ENCODE measurements at regions not wholly inside any gene's neighbourhood (a gene's known extent, or its start where the extent isn't known, plus 50 kb on each side); places are given as distances from the start of the nearest gene placed in this dataset.

GRCh38 chr16:85261204-85261603, 148.9 kb upstream of the CIBAR2 start:
- DNase-seq = no peak

- DNase-seq = no peak
Observed at GRCh38 chr16:85261657-85262557, 149.6 kb upstream of the CIBAR2 start.

GRCh38 chr16:85262558-85263238, 150.4 kb upstream of the CIBAR2 start:
- no peak for DNase-seq

GRCh38 chr16:85263239-85263585, 150.9 kb upstream of the CIBAR2 start:
- DNase-seq = no peak

DNA sequence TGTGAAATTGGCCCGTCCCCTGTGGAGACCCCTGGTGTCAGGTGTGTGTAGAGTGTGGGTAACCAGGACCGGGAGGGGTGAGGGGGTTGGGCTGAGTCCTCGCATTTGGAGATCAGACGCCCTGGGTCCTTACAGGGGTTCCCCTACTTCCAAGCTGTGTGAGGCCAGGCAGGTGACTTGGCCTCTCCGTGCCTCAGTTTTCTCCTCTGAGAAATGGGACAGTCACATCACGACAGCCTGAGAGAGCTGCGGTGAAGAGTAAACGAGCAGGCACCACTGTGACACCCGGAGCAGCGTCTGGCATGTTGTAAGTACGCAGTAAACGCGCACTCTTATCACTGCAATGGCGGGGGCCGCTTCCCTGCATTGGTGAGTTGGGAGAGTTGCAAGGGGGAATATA, 152.5 kb upstream of the CIBAR2 start:
- DNase-seq = no peak

- no peak for DNase-seq
Observed at GRCh38 chr16:85265161-85265784, 153.0 kb upstream of the CIBAR2 start.

DNA sequence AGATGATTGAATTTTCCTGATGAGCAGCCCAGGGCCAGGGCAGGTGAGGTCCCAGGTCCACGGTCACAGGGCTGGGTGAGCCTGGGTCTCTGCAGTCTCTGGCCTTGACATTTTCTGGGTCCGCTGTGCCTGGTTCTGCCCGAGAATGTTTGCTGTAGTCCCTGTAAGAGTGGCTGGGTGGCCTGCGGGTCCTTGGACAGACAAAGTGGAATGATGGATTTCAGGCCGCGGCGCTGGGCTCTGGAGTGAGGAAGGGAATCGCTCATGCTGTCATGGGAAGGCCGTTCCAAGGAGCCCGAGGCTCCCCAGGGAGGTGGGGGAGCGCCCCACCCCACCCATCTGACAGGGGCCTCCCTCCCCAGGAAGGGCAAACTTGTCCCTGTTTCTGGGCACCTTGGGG, 153.5 kb upstream of the CIBAR2 start:
- no peak for DNase-seq

- no peak for DNase-seq
Observed at GRCh38 chr16:85266857-85267256, 154.6 kb upstream of the CIBAR2 start.

DNA sequence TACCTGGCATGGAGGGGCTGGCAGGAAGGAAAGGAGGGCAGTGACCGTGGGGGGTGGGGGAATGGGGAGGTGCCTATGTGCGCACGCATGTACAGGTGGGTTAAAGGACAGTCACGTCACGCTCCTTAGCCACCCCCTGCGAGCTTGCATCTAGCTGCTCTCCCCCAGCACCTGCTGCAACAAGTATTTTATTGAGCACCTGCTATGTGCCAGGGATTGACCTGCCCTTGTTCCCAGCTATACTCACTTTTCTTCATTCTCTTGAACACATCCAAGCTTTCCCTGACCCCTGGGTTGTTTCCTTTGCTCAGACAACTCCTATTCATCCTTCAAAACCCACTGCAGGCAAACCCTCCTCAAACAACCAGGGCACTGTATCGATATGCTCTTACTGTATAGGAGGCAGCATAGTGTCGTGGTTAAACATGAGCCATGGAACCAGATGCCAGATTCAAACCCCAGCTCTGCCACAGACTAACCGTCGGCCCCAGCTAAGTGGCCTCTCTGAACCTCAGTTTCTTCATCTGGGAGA, 155.2 kb upstream of the CIBAR2 start:
- DNase-seq = no peak

GRCh38 chr16:85269165-85269564, 156.9 kb upstream of the CIBAR2 start:
- no peak for DNase-seq

- no peak for DNase-seq
Observed at GRCh38 chr16:85270374-85270773, 158.1 kb upstream of the CIBAR2 start.

- no peak for DNase-seq
Observed at GRCh38 chr16:85271198-85271597, 158.9 kb upstream of the CIBAR2 start.

DNA sequence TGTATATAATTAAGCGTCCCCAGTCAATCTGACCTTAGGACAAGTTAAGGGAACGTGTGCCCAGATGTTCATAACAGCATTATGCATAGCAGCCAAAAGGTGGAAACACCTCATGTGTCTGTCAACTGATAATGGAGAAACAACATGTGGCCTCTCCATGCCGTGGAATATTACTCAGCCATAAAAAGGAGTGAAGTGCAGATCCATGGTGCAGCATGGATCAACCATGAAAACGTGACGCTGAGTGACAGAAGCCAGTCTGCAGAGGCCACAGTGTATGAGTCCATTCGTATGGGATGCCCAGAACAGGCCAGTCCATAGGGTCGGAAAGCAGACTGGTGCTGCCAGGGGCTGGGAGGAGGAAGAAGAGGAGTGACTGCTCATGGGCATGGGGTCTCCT, 161.0 kb upstream of the CIBAR2 start:
- DNase-seq = no peak

DNA sequence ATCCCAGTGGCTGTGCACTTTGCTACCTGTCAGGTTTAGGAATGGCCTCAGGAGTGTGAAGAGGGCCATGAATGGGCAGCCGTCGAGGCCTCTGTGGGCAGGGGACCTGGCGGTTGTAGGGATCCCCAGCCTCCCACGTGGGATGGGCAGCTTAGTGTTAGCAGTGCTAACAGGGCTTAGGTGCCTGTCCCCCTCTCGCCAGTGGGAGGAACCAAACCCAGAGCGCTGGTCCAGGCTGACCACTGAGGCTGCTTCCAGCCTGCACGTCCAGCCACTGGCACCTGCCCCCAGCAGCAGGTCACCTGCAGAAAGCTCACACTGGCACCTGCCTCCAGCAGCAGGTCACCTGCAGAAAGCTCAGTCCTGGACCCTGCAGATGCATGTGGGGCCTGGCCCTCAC, 162.2 kb upstream of the CIBAR2 start:
- DNase-seq = no peak

DNA sequence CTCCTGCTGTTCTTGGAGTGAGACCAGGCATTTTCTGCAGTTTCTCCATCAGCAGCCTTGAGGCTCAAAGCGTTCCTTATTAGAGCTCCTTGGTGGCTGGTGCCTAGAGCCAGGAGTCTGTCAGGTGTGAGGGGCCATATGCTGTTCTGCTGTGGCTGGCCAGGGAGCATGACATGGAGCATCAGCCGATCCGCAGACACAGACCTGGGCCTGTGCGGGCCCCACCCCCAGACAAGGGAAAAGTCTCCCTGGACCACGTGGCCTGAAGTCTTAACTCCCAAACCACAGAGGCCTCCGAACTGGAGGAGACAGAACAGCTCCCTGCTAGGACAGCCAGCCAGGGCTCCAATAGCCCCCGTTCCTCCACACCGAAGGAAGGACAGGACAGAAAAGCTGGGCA, 162.7 kb upstream of the CIBAR2 start:
- DNase-seq = no peak

DNA sequence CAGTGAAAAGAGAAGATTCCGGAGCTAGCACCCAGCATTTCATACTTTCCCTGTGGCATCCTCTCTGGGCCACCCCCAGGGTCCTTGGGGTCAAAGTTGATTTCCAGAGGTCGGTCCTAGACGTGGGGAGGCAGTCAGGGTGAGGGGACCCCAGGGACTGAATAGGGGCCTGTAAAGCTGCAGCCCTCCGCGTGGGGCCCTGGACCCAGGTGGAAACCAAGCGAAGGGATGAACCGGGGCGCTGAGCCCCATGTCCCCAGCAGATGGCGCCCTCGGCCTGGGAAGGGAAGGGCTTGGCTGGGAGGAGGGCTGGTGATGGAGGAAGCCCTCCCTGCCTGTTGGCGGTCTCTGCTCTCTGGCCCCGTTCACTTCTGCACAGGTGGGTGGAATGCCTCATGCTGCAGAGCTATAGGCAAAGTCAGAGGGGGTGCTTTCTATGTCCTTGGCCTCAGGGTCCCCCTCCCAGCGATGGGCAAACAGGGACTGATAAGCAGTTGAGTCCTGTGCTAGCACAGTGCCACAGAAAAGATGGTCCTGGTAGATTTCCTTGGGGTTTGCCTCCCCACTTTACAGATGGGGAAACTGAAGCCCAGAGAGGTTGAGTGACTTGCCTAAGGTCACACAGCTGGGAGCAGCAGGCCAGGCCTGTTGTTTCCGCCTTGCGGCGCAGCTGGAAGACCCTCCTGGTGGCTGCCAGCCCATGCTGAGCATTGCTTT, 163.4 kb upstream of the CIBAR2 start:
- peak; percentile 62 for DNase-seq

DNA sequence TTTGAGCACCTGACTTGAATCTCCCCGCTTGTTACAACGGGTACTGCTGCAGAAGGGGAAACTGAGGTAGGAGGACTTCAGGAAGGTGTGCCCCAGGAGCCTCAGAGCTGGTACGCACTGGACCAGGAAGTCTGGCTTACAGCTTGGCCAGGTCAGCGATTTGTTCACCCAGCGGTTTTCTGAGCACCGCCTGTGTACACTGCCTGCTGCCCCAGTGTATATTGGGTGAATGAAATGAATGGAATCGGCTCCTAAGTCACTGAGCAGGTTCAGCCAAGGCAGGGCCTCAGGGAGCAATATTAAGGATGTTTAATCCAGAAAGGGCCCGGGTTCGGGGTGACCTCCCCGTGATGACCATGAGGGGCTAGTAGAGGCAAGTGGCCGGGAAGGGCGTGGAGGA, 164.0 kb upstream of the CIBAR2 start:
- DNase-seq = no peak

- no peak for DNase-seq
Observed at GRCh38 chr16:85276721-85277120, 164.4 kb upstream of the CIBAR2 start.

GRCh38 chr16:85278839-85279238, 166.6 kb upstream of the CIBAR2 start:
- no peak for DNase-seq

GRCh38 chr16:85279402-85279801, 167.1 kb upstream of the CIBAR2 start:
- DNase-seq = no peak

DNA sequence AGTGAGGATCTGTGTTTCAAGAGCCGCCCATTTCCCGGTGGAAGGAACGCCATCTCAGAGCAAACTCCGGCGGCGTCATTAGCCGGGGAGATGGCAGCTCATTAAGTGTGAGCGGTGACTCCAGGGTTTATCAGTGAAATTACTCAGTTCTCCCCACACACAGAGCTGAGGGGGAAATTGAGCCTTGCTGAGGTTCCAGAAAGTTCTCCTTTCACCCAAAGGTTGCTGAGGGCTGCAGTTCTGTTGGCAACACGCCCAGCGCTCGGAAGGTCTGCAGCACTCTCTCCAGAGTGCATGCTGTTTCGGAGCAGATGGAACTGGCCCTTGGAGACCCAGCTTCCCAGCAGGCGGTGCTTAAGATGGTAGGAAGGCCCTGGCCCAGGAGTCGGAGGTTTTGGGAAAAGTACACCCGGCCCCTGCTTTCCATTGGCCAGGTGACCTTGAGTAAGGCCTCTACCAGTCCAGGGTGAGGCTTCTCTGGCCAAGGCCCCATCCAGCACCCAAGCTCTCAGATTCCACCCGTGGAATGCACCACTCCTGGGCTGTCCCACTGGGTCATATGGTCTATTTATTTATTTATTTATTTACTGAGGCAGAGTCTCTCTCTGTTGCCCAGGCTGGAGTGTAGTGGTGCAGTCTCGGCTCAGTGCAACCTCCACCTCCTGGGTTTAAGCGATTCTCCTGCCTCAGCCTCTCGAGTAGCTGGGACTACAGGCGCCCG, 167.7 kb upstream of the CIBAR2 start:
- DNase-seq = no peak

DNA sequence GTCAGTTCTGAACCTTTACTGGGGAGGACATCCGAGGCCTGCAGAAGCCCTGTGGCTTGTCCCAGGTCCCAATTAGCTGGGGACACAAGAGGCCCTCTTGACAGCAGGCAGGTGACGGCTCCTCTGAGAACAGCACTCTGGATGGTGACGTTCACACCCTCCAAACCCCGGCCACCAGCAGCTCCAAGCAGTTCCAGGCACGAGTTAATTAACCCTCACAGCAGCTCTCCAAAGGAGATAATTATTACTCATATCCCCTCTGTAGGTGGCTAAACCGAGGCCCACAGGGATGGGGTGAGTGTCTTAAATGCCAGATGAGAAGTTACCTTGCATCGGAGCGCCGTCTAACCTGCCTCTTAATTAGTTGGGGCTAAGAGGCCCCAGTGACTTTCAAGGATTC, 168.9 kb upstream of the CIBAR2 start:
- DNase-seq = no peak

All from NCI-H1092 (cell line).